ENCODE measurements at regions not wholly inside any gene's neighbourhood (a gene's known extent, or its start where the extent isn't known, plus 50 kb on each side); places are given as distances from the start of the nearest gene placed in this dataset.

DNA sequence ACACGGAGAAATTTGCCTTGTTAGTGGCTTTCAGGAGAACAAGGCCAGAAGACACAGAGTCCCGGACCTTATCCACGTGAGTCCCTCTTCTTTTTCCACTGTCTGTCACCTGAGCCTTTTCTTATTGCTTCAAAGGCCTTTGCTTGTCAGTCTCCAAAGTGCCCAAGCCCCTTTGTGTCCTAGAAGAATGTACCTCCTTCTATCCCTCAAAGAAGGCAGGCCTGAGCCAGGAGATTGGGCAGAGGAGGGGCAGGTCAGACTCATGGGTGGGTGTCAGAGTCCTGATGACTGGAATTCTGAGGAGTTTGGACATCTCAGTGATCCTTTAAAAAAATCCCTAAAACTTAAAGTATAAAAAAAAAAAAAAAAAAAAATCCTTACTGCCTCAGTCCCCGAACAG is 299.6 kb upstream of the NCAM1 start:
- no peak overlapping the region for H2BK120ac ChIP-seq (ENCODE audit: low read depth, low read length)
- no peak overlapping the region for H2AK9ac ChIP-seq (replicated peaks; ENCODE audit: low read depth, low read length, poor library complexity)
- H3K18ac ChIP-seq (ENCODE audit: low read depth, low read length), result no peak overlapping the region
- no peak for ATAC-seq (ENCODE audit: low read depth)
- CTCF ChIA-PET, result no interaction called here
- H2BK5ac ChIP-seq (ENCODE audit: low read depth, low read length, poor library complexity, severe bottlenecking), result no peak overlapping the region
- no peak for DNase-seq
- no CpG with 5 or more reads among the region's 4 CpGs for WGBS, 2 experiments (ENCODE audit: extremely low coverage in 2 of 2, insufficient read length in 1 of 2)
- no peaks in the 10 kb centered on the region for H3K79me1 ChIP-seq (ENCODE audit: low read depth in 1 of 2, low read length in 2 of 2)
- dilution Hi-C loops (cut with HindIII; ENCODE audit: low sequenced_read_pairs, unreplicated experiment) (no loop called here), intact Hi-C loops (cut with micrococcal nuclease) (no loop called here), in situ Hi-C loops (cut with MboI; ENCODE audit: low sequenced_read_pairs) (no loop called here)
- H3K9me1 ChIP-seq (ENCODE audit: insufficient read depth, low read length), result no peaks in the 10 kb centered on the region
- no peak overlapping the region for H2BK15ac ChIP-seq (ENCODE audit: low read depth, low read length)
- H3K4me3 ChIP-seq (ENCODE audit: insufficient read depth, low read depth, low read length), result no peak overlapping the region
- no TSS peak for BruUV-seq (replicated peaks)
- H4K8ac ChIP-seq (ENCODE audit: low read depth in 2 of 2, low read length in 2 of 2), result no peak overlapping the region
- no peak overlapping the region for H2BK20ac ChIP-seq (ENCODE audit: low read depth, low read length)
- H3K23ac ChIP-seq (ENCODE audit: low read depth, low read length), result no peak overlapping the region
- no peak overlapping the region for H3K9ac ChIP-seq (ENCODE audit: low read depth, low read length)
- no peak overlapping the region for H3K4ac ChIP-seq (ENCODE audit: low read depth, low read length)
- H3K27ac ChIP-seq (ENCODE audit: insufficient read depth, low read length), result no peak overlapping the region
- H4K5ac ChIP-seq (ENCODE audit: low read depth, low read length), result no peak overlapping the region
- H2AK5ac ChIP-seq (ENCODE audit: low read depth, low read length), result no peak overlapping the region
- H3K36me3 ChIP-seq (ENCODE audit: control insufficient read depth, insufficient read depth, low read length), result no peaks in the 10 kb centered on the region
- TF ChIP-seq, protein P1, sequence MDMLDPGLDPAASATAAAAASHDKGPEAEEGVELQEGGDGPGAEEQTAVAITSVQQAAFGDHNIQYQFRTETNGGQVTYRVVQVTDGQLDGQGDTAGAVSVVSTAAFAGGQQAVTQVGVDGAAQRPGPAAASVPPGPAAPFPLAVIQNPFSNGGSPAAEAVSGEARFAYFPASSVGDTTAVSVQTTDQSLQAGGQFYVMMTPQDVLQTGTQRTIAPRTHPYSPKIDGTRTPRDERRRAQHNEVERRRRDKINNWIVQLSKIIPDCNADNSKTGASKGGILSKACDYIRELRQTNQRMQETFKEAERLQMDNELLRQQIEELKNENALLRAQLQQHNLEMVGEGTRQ (IDR thresholded peaks at IDR 0.05; ENCODE audit: low read depth, low read length), result no peak
- TF ChIP-seq RCOR1 (IDR thresholded peaks at IDR 0.05; ENCODE audit: insufficient replicate concordance, low read length) (no peak), POLR2A (IDR thresholded peaks at IDR 0.05; ENCODE audit: low read depth, low read length) (no peak), FOS (IDR thresholded peaks at IDR 0.05; ENCODE audit: low read depth, low read length) (no peak), BHLHE40 (IDR thresholded peaks at IDR 0.05; ENCODE audit: low read depth, low read length) (no peak), NFE2L2 (IDR thresholded peaks at IDR 0.05; ENCODE audit: low read depth, low read length) (no peak), RFX5 (IDR thresholded peaks at IDR 0.05; ENCODE audit: low read depth, low read length) (no peak), SMC3 (IDR thresholded peaks at IDR 0.05; ENCODE audit: low read depth, low read length) (no peak), MXI1 (IDR thresholded peaks at IDR 0.05; ENCODE audit: borderline replicate concordance, low read depth, low read length) (no peak), CHD1 (IDR thresholded peaks at IDR 0.05; ENCODE audit: low read depth, low read length) (no peak), MAFK (IDR thresholded peaks at IDR 0.05; ENCODE audit: low read depth, low read length) (no peak), RAD21 (IDR thresholded peaks at IDR 0.05; ENCODE audit: low read length) (no peak), CEBPB (IDR thresholded peaks at IDR 0.05; ENCODE audit: low read depth, low read length) (no peak), MAZ (IDR thresholded peaks at IDR 0.05; ENCODE audit: borderline replicate concordance, low read depth, low read length) (no peak)
- TF ChIP-seq, protein P2, sequence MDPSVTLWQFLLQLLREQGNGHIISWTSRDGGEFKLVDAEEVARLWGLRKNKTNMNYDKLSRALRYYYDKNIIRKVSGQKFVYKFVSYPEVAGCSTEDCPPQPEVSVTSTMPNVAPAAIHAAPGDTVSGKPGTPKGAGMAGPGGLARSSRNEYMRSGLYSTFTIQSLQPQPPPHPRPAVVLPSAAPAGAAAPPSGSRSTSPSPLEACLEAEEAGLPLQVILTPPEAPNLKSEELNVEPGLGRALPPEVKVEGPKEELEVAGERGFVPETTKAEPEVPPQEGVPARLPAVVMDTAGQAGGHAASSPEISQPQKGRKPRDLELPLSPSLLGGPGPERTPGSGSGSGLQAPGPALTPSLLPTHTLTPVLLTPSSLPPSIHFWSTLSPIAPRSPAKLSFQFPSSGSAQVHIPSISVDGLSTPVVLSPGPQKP (IDR thresholded peaks at IDR 0.05; ENCODE audit: borderline replicate concordance, low read depth, low read length), result no peak
- TF ChIP-seq, protein P3, sequence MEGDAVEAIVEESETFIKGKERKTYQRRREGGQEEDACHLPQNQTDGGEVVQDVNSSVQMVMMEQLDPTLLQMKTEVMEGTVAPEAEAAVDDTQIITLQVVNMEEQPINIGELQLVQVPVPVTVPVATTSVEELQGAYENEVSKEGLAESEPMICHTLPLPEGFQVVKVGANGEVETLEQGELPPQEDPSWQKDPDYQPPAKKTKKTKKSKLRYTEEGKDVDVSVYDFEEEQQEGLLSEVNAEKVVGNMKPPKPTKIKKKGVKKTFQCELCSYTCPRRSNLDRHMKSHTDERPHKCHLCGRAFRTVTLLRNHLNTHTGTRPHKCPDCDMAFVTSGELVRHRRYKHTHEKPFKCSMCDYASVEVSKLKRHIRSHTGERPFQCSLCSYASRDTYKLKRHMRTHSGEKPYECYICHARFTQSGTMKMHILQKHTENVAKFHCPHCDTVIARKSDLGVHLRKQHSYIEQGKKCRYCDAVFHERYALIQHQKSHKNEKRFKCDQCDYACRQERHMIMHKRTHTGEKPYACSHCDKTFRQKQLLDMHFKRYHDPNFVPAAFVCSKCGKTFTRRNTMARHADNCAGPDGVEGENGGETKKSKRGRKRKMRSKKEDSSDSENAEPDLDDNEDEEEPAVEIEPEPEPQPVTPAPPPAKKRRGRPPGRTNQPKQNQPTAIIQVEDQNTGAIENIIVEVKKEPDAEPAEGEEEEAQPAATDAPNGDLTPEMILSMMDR (conservative IDR thresholded peaks at IDR 0.05; ENCODE audit: low read depth, low read length), result no peak
- no peaks in the 10 kb centered on the region for H3K4me1 ChIP-seq (ENCODE audit: control insufficient read depth, insufficient read depth, low read length)
- H3K14ac ChIP-seq (replicated peaks; ENCODE audit: low read depth, low read length), result no peak overlapping the region
- POLR2A ChIA-PET (ENCODE audit: unreplicated experiment), result no interaction called here
- H3K9me3 ChIP-seq (ENCODE audit: control insufficient read depth, insufficient read depth, low read length), result no peaks in the 10 kb centered on the region
- no peaks in the 10 kb centered on the region for H4K20me1 ChIP-seq (ENCODE audit: insufficient read depth, low read length)
- no peak overlapping the region for H2AFZ ChIP-seq (replicated peaks; ENCODE audit: low read length, poor library complexity)
- no peak overlapping the region for H4K91ac ChIP-seq (ENCODE audit: insufficient read depth, low read depth, low read length)
- H3K27me3 ChIP-seq (ENCODE audit: control insufficient read depth, insufficient read depth, low read length), result no peaks in the 10 kb centered on the region
- H3K4me2 ChIP-seq (ENCODE audit: low read depth, low read length), result no peak overlapping the region
- H3K56ac ChIP-seq (ENCODE audit: extremely low read depth, insufficient read depth, low read length), result no peak overlapping the region
